HG03175 (cell line): ENCODE measurements at regions not wholly inside any gene's neighbourhood (a gene's known extent, or its start where the extent isn't known, plus 50 kb on each side); places are given as distances from the start of the nearest gene placed in this dataset.

Experiments used
- ATAC-seq: cut with Tn5 transposase; IDR thresholded peaks from one replicate; pipeline ENCODE4 v1.9.1; 2021; ENCODE audit warnings: mild to moderate bottlenecking, moderate library complexity; ENCODE audit not compliant: unreplicated experiment

DNA sequence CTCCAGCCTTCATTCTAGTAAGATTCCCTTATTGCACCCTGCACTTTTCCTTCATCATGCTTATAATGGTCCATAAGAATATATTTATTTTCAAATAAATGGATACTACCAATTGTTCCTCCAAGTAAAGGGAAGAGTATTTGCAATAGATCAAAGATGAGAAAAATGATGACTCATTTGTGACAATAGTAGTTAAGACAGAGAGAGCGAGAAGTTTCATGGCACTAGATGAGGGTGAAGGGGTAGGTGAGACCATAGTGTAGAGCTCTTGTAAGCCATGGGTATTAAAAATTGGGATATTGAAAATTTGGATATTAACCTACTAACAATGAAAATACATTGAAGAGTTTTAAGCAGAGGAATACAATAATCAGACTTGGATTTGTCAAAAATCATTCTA, 404.6 kb downstream of the EFNA5 start:
- no peak for ATAC-seq

DNA sequence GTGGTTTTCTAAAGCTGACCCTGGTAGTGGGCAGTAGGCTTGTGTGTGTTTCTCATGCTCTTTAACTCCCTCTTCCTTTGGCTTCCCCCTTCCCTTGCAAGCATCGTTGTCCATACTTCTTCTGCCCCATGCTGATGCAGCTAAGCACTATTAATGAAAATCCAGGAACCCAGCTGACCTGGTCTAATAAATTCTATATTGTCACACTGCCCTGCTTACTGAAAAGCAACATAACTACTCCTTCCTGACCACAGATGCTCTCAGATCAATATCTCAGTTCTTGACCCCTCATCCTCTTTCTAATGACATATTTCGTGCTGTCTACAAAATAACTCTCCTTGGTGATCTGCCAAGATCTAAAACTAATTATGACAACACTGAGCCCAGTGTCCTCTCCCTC, 405.5 kb downstream of the EFNA5 start:
- peak; percentile 51 for ATAC-seq

GRCh38 chr5:107263387-107264018, 407.2 kb downstream of the EFNA5 start:
- peak; percentile 71 for ATAC-seq

DNA sequence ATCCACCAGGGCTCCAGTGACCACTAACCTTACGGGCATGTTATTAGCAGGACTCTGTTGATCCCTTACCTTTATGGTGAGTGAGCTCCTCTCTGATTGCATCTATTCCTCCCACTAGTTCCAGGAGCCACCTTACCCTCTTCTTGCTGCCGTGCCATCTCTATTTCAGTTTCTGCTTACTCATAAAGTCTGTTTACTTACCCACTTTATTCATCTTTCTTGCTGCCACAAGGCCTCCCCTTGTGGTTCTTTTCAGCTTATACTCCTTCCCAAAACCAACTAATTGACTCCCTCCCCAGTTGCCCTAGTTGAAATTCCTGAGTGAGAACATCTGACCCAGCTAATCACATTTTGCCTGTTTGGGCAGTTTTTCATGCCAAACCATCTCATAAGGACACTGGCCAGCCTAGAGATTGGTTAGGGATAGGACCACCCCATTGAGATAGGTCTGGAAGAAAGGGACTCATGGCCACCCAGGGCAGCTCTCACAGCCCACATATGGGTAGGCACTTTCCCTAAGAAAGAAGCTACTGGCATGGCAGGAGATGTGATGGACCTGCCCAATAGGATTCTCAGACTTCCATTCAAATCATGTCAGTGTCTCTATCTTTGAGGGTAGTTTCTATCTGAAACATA, 412.7 kb downstream of the EFNA5 start:
- peak; percentile 68 for ATAC-seq

GRCh38 chr5:107254902-107255234, 415.9 kb downstream of the EFNA5 start:
- no peak for ATAC-seq

- no peak for ATAC-seq
Observed at GRCh38 chr5:107254214-107254901, 416.4 kb downstream of the EFNA5 start.

DNA sequence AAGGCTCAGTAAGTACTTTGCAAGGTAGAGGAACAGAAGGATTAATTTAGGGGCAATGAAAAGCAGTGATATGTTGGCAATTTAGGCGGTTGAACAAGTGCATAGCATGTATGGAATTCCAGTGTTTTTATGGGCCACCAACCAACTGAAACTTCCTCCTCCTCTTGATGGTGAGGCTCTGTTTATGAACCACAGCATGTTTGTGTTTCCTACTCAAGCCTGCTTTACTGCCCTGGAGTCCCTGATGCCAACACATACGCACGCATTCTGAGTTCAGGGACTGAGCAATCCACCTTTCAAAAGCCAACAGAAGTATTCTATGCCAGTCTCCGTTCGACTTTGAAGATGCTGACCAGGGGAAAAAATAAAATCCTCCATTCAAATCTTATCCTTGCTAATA, 417.5 kb downstream of the EFNA5 start:
- no peak for ATAC-seq

DNA sequence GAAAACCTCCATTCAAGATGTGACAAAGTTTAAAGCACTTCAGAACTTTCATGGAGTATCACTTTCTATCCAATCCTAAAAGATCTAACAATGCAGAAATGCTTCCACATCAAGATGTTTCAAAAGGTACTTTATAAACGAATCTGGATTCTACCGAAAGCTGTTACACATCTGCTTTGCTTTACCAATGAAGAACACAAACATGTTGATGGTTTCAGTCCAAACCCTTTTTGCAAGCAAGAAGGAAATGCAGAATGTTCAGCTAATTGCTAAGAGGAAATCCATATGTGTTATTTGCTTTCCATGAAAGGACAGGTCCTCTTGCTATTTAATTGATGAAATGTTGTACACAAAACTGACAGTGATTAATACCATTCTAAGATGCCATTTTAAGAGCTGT, 419.6 kb downstream of the EFNA5 start:
- ATAC-seq = no peak

- ATAC-seq = peak; percentile 59
Observed at GRCh38 chr5:107248066-107248695, 422.6 kb downstream of the EFNA5 start.

DNA sequence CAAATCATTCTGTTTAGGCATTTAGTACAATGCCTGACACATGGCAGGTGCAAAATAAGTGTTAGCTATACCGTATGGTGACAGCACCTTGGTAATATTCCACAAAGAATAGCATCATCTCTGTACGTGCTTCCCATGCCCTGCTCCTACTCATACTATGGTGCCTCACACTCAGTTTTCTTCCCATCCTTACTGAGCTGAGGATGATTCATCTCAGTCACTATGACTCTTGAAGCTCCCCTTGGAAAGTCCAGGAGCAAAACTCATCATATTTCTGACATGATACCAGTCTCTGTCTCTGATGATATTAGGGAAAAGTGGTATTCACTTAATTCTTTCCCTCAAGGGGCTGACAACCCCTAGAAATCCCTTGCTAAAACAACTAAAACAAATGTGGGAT, 423.3 kb downstream of the EFNA5 start:
- ATAC-seq = no peak

GRCh38 chr5:107243220-107243579, 427.5 kb downstream of the EFNA5 start:
- no peak for ATAC-seq

- no peak for ATAC-seq
Observed at GRCh38 chr5:107242411-107243219, 428.1 kb downstream of the EFNA5 start.

GRCh38 chr5:107241841-107242240, 428.9 kb downstream of the EFNA5 start:
- ATAC-seq = no peak

- ATAC-seq = no peak
Observed at GRCh38 chr5:107235167-107235566, 435.6 kb downstream of the EFNA5 start.

- ATAC-seq = no peak
Observed at GRCh38 chr5:107232788-107233187, 437.9 kb downstream of the EFNA5 start.

GRCh38 chr5:107232293-107232692, 438.4 kb downstream of the EFNA5 start:
- no peak for ATAC-seq

DNA sequence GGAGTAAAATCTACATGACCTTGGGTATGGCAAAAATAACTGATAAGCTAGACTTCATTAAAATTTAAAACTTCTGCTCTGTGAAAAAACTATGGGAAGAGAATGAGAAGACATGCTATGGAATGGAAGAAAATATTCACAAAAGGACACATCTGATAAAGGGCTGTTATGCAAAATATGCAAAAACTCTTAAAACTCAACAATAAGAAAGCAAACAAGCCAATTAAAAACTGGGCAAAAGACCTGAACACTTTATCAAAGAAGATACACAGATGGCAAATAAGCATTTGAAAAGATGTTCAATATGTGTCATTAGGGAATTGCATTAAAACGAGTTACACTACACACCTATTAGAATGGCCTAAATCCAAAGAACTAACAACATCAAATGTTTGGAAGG, 439.5 kb downstream of the EFNA5 start:
- ATAC-seq = no peak

DNA sequence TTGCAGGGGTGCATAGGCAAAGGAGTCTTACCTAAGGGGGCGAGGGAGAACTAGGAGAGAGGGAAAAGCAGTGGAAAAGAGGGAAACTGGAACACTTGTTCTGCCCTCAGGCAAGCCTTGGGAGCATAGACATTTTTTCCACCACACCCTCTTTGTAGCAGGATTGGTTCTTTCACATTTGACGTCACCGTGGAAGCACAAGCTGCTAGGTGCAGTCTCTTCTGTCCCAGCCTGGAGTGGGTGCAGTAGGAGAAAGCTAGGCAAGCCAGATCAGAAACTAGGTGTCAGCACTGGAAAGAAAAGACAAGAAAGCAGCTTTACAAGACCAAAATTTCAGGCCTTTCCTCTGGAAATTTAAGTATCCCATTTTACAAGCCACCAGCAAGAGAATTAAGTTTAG, 440.4 kb downstream of the EFNA5 start:
- no peak for ATAC-seq

GRCh38 chr5:107228226-107228625, 442.5 kb downstream of the EFNA5 start:
- ATAC-seq = no peak

DNA sequence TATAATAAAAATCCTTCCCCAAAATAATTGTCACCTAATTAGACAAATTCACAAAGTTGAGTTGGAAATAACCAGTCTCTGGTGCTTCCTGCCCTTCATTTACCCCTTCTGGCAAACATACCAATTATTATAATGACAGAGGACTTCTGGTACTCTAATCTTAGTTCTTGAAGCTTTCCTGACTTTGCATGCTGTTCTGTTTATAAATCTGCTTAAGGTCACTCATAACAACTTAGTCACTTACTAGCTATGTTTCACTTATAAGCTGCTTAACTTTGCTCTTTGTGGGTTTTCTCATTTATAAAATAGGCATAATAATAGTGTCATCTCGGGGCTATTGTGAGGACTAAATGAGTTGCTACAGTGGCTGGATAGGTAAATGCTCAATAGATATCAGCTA, 446.5 kb downstream of the EFNA5 start:
- ATAC-seq = no peak

DNA sequence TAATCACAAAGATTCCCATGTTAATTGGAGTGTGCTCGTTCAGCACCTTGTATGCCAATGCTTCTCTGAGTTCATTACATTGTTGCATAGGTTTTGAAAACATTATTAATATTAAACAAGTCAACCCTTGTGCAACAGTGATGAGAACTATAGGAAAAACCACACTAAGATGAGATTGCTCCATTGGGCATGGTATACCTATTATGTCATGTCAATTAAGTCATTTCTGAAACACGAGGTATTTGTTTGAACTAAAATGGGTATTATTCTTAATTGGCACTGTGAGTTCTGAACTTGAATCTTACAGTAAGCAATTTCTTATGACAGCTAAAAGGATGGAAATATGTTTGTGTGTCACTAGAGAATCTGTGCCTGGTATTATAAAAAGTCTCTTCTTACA, 447.7 kb downstream of the EFNA5 start:
- ATAC-seq = no peak
